HG02852 (cell line): ENCODE measurements at regions not wholly inside any gene's neighbourhood (a gene's known extent, or its start where the extent isn't known, plus 50 kb on each side); places are given as distances from the start of the nearest gene placed in this dataset.
"Not testable (repeated sequence)": the region's sequence is repeated elsewhere in the genome, so short reads cannot be mapped to it uniquely, and the experiment has no call there.

ENCODE experiments used
- ATAC-seq: cut with Tn5 transposase; IDR thresholded peaks from one replicate; pipeline ENCODE4 v1.9.1; 2021; ENCODE audit warnings: mild to moderate bottlenecking, moderate library complexity; ENCODE audit not compliant: unreplicated experiment

GRCh38 chr3:36175916-36176461, 204.3 kb upstream of the STAC start:
- no peak for ATAC-seq

- no peak for ATAC-seq
These were observed 202.3 kb upstream of the STAC start for GRCh38 chr3:36178018-36178417.

- ATAC-seq: no peak
These were observed 198.3 kb upstream of the STAC start for GRCh38 chr3:36182024-36182423.

- not testable (repeated sequence) for ATAC-seq
These were observed 193.1 kb upstream of the STAC start for GRCh38 chr3:36187197-36187596.

- ATAC-seq: no peak
These were observed 187.4 kb upstream of the STAC start for GRCh38 chr3:36192901-36193300.

GRCh38 chr3:36193448-36193847, 186.9 kb upstream of the STAC start:
- ATAC-seq: no peak

GRCh38 chr3:36196058-36196457, 184.2 kb upstream of the STAC start:
- ATAC-seq: no peak

GRCh38 chr3:36197151-36197550, 183.2 kb upstream of the STAC start:
- no peak for ATAC-seq

GRCh38 chr3:36201546-36201945, 178.8 kb upstream of the STAC start:
- no peak for ATAC-seq

GRCh38 chr3:36206956-36207580, 173.2 kb upstream of the STAC start:
- no peak for ATAC-seq

GRCh38 chr3:36210840-36211651, 169.3 kb upstream of the STAC start:
- ATAC-seq: no peak

- ATAC-seq: no peak
These were observed 168.7 kb upstream of the STAC start for GRCh38 chr3:36211652-36211999.

GRCh38 chr3:36212251-36212650, 168.1 kb upstream of the STAC start:
- no peak for ATAC-seq

- ATAC-seq: no peak
These were observed 165.8 kb upstream of the STAC start for GRCh38 chr3:36214460-36214859.

- no peak for ATAC-seq
These were observed 165.1 kb upstream of the STAC start for GRCh38 chr3:36215241-36215640.

GRCh38 chr3:36219398-36219797, 160.9 kb upstream of the STAC start:
- no peak for ATAC-seq

GRCh38 chr3:36220173-36220572, 160.1 kb upstream of the STAC start:
- no peak for ATAC-seq

GRCh38 chr3:36221975-36222374, 158.3 kb upstream of the STAC start:
- no peak for ATAC-seq

- ATAC-seq: no peak
These were observed 152.3 kb upstream of the STAC start for GRCh38 chr3:36227980-36228379.

GRCh38 chr3:36229496-36229895, 150.8 kb upstream of the STAC start:
- no peak for ATAC-seq

GRCh38 chr3:36232797-36233489, 147.4 kb upstream of the STAC start:
- no peak for ATAC-seq

- ATAC-seq: no peak
These were observed 135.6 kb upstream of the STAC start for GRCh38 chr3:36244728-36245127.
